HepG2 (cell line): ENCODE measurements at regions not wholly inside any gene's neighbourhood (a gene's known extent, or its start where the extent isn't known, plus 50 kb on each side); places are given as distances from the start of the nearest gene placed in this dataset.

Source experiments
- ARID5B ChIP-seq: IDR thresholded peaks from 2 replicates; pipeline ENCODE4 v1.4.0; 2020; ENCODE audit warnings: mild to moderate bottlenecking, missing genetic modification reagents
- FOXP4 ChIP-seq: sonication (generic); formaldehyde crosslinking; IDR thresholded peaks from 2 replicates; pipeline ENCODE4 v1.4.0; 2020; ENCODE audit warnings: missing genetic modification reagents
- MTF1 ChIP-seq: sonication (generic); formaldehyde crosslinking; IDR thresholded peaks from 2 replicates; pipeline ENCODE4 v1.5.0; 2020; ENCODE audit warnings: missing genetic modification reagents
- PCBP2 ChIP-seq: fragments of 200-400 bp; formaldehyde crosslinking; optimal IDR thresholded peaks from 2 replicates; pipeline ENCODE3; 2018; ENCODE audit warnings: low read length, low read depth; ENCODE audit not compliant: poor library complexity, severe bottlenecking
- SKI ChIP-seq: fragments of 450-650 bp; IDR thresholded peaks from one replicate; pipeline ENCODE4 v1.6.1; 2018; ENCODE audit warnings: mild to moderate bottlenecking; ENCODE audit not compliant: partially characterized antibody
- THRA ChIP-seq: sonication (generic); formaldehyde crosslinking; IDR thresholded peaks from 2 replicates; pipeline ENCODE4 v1.4.0; 2020; ENCODE audit warnings: missing genetic modification reagents, borderline replicate concordance
- ZNF724P ChIP-seq: sonication (generic); formaldehyde crosslinking; IDR thresholded peaks from 2 replicates; pipeline ENCODE4 v1.8.0; 2022; ENCODE audit warnings: missing genetic modification reagents, borderline replicate concordance

GRCh38 chr1:192747943-192748342 is 60.9 kb upstream of the RGS2 start (continued):
- TF ChIP-seq ARID5B (CRISPR knock-in tag) (no peak), SKI (no peak), FOXP4 (CRISPR knock-in tag) (no peak), ZNF724P (CRISPR knock-in tag) (no peak), THRA (no peak), PCBP2 (no peak), MTF1 (CRISPR knock-in tag) (no peak)
